ENCODE measurements at regions not wholly inside any gene's neighbourhood (a gene's known extent, or its start where the extent isn't known, plus 50 kb on each side); places are given as distances from the start of the nearest gene placed in this dataset.
"Not testable (repeated sequence)": the region's sequence is repeated elsewhere in the genome, so short reads cannot be mapped to it uniquely, and the experiment has no call there.

DNA sequence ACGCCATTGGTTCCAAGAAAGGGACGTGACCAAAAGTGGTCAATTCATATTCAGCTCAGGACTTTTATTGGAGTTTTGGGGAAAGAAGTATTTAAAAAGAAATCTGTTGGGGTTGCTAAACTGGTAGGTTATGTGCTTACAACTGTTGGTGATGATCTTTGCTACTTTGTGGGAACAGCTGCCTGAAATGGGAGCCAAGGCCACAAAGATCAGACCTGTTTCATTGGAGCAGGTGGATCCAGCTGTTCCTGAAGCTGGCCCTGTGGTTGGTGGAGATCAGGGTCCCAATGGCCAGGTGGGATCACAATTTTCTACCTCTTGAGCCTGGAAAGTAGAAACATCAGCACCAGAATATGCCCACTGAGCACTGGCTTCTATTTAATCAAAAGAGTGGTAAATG, 144.5 kb downstream of the PSAT1 start:
- Histone ChIP-seq H2AFZ (ENCODE audit: low read depth, low read length) (no peak overlapping the region), H2BK12ac (ENCODE audit: low read length in 2 of 2) (no peak overlapping the region), H2AK5ac (ENCODE audit: low read length, severe bottlenecking) (no peak overlapping the region), H2BK120ac (ENCODE audit: low read depth, low read length) (no peak overlapping the region), H3K9me3 (ENCODE audit: control insufficient read depth, low read length) (no peaks in the 10 kb centered on the region), H3K36me3 (ENCODE audit: control insufficient read depth in 1 of 2, insufficient read depth in 2 of 2, low read depth in 1 of 2, low read length in 2 of 2) (no peaks in the 10 kb centered on the region), H4K8ac (ENCODE audit: low read length) (no peak overlapping the region), H3K4me2 (ENCODE audit: low read length, poor library complexity, severe bottlenecking) (no peak overlapping the region), H3K18ac (ENCODE audit: low read depth in 1 of 2, low read length in 2 of 2) (no peak overlapping the region), H3K27me3 (ENCODE audit: control insufficient read depth in 1 of 2, insufficient read depth in 1 of 2, low read length in 2 of 2) (peaks cover 0 to 41% of the 10 kb centered on the region in 2 experiments), H4K91ac (ENCODE audit: low read length) (no peak overlapping the region), H3K14ac (ENCODE audit: low read length in 2 of 2) (no peak overlapping the region), H2BK5ac (ENCODE audit: low read depth, low read length, poor library complexity, severe bottlenecking) (no peak overlapping the region), H3K9ac (ENCODE audit: low read length) (no peak overlapping the region), H3K4ac (ENCODE audit: low read depth in 1 of 2, low read length in 2 of 2) (no peak overlapping the region), H3K4me3 (ENCODE audit: insufficient read depth in 1 of 2, low read depth in 1 of 2, low read length in 2 of 2) (no peak overlapping the region), H3K79me1 (replicated peaks; ENCODE audit: low read length, poor library complexity, severe bottlenecking) (no peaks in the 10 kb centered on the region), H3K27ac (ENCODE audit: low read length, poor library complexity, severe bottlenecking) (no peak overlapping the region), H3K4me1 (ENCODE audit: control insufficient read depth, insufficient read depth, low read depth, low read length) (peaks cover 2% of the 10 kb centered on the region), H2BK15ac (ENCODE audit: low read depth, poor library complexity, severe bottlenecking) (no peak overlapping the region), H3K23ac (ENCODE audit: low read length in 2 of 2) (no peak overlapping the region)
- no peak for DNase-seq
- 98% methylated on average over 2 of the region's 2 CpGs for WGBS

- Histone ChIP-seq H2BK15ac (ENCODE audit: low read depth, poor library complexity, severe bottlenecking) (no peak overlapping the region), H3K4me1 (ENCODE audit: control insufficient read depth, insufficient read depth, low read depth, low read length) (peaks cover 2% of the 10 kb centered on the region), H3K14ac (ENCODE audit: low read length in 2 of 2) (no peak overlapping the region), H3K79me1 (replicated peaks; ENCODE audit: low read length, poor library complexity, severe bottlenecking) (no peaks in the 10 kb centered on the region), H3K4me2 (ENCODE audit: low read length, poor library complexity, severe bottlenecking) (no peak overlapping the region), H4K8ac (ENCODE audit: low read length) (no peak overlapping the region), H3K9me3 (ENCODE audit: control insufficient read depth, low read length) (no peaks in the 10 kb centered on the region), H3K36me3 (ENCODE audit: control insufficient read depth in 1 of 2, insufficient read depth in 2 of 2, low read depth in 1 of 2, low read length in 2 of 2) (no peaks in the 10 kb centered on the region), H3K4me3 (ENCODE audit: insufficient read depth in 1 of 2, low read depth in 1 of 2, low read length in 2 of 2) (no peak overlapping the region), H2BK12ac (ENCODE audit: low read length in 2 of 2) (no peak overlapping the region), H3K4ac (ENCODE audit: low read depth in 1 of 2, low read length in 2 of 2) (no peak overlapping the region), H3K18ac (ENCODE audit: low read depth in 1 of 2, low read length in 2 of 2) (no peak overlapping the region), H2BK5ac (ENCODE audit: low read depth, low read length, poor library complexity, severe bottlenecking) (no peak overlapping the region), H2AFZ (ENCODE audit: low read depth, low read length) (no peak overlapping the region), H3K23ac (ENCODE audit: low read length in 2 of 2) (no peak overlapping the region), H3K9ac (ENCODE audit: low read length) (no peak overlapping the region), H2BK120ac (ENCODE audit: low read depth, low read length) (no peak overlapping the region), H2AK5ac (ENCODE audit: low read length, severe bottlenecking) (no peak overlapping the region), H3K27ac (ENCODE audit: low read length, poor library complexity, severe bottlenecking) (no peak overlapping the region), H3K27me3 (ENCODE audit: control insufficient read depth in 1 of 2, insufficient read depth in 1 of 2, low read length in 2 of 2) (peaks cover 0 to 35% of the 10 kb centered on the region in 2 experiments), H4K91ac (ENCODE audit: low read length) (no peak overlapping the region)
- no peak for DNase-seq
- 97% methylated on average over 44 of the region's 46 CpGs for WGBS
These were observed 145.0 kb downstream of the PSAT1 start for GRCh38 chr9:78441822-78442431.

- not testable (repeated sequence) for H4K91ac ChIP-seq (ENCODE audit: low read length); H2BK5ac ChIP-seq (ENCODE audit: low read depth, low read length, poor library complexity, severe bottlenecking); H2AFZ ChIP-seq (ENCODE audit: low read depth, low read length); H3K4me3 ChIP-seq (ENCODE audit: insufficient read depth in 1 of 2, low read depth in 1 of 2, low read length in 2 of 2); H3K4me2 ChIP-seq (ENCODE audit: low read length, poor library complexity, severe bottlenecking); H3K4ac ChIP-seq (ENCODE audit: low read depth in 1 of 2, low read length in 2 of 2); H3K18ac ChIP-seq (ENCODE audit: low read depth in 1 of 2, low read length in 2 of 2); H3K9ac ChIP-seq (ENCODE audit: low read length); H3K4me1 ChIP-seq (ENCODE audit: control insufficient read depth, insufficient read depth, low read depth, low read length); H2BK15ac ChIP-seq (ENCODE audit: low read depth, poor library complexity, severe bottlenecking); H2BK120ac ChIP-seq (ENCODE audit: low read depth, low read length); H3K23ac ChIP-seq (ENCODE audit: low read length in 2 of 2); H4K8ac ChIP-seq (ENCODE audit: low read length); H3K14ac ChIP-seq (ENCODE audit: low read length in 2 of 2); H2AK5ac ChIP-seq (ENCODE audit: low read length, severe bottlenecking); H3K36me3 ChIP-seq (ENCODE audit: control insufficient read depth in 1 of 2, insufficient read depth in 2 of 2, low read depth in 1 of 2, low read length in 2 of 2); H3K27ac ChIP-seq (ENCODE audit: low read length, poor library complexity, severe bottlenecking); H3K9me3 ChIP-seq (ENCODE audit: control insufficient read depth, low read length); H3K79me1 ChIP-seq (replicated peaks; ENCODE audit: low read length, poor library complexity, severe bottlenecking); H2BK12ac ChIP-seq (ENCODE audit: low read length in 2 of 2); DNase-seq
- 96% methylated on average over 7 of the region's 7 CpGs for WGBS
- H3K27me3 ChIP-seq (ENCODE audit: control insufficient read depth in 1 of 2, insufficient read depth in 1 of 2, low read length in 2 of 2) = peaks cover 0 to 29% of the 10 kb centered on the region in 2 experiments
These were observed 145.7 kb downstream of the PSAT1 start for GRCh38 chr9:78442577-78442976.

- H3K36me3 ChIP-seq (ENCODE audit: control insufficient read depth in 1 of 2, insufficient read depth in 2 of 2, low read depth in 1 of 2, low read length in 2 of 2) = no peaks in the 10 kb centered on the region
- H3K27me3 ChIP-seq (ENCODE audit: control insufficient read depth in 1 of 2, insufficient read depth in 1 of 2, low read length in 2 of 2) = peaks cover 0 to 16% of the 10 kb centered on the region in 2 experiments
- H4K91ac ChIP-seq (ENCODE audit: low read length) = no peak overlapping the region
- no peak overlapping the region for H2BK120ac ChIP-seq (ENCODE audit: low read depth, low read length)
- no peak overlapping the region for H2AFZ ChIP-seq (ENCODE audit: low read depth, low read length)
- H3K18ac ChIP-seq (ENCODE audit: low read depth in 1 of 2, low read length in 2 of 2) = no peak overlapping the region
- H2BK5ac ChIP-seq (ENCODE audit: low read depth, low read length, poor library complexity, severe bottlenecking) = no peak overlapping the region
- H2AK5ac ChIP-seq (ENCODE audit: low read length, severe bottlenecking) = no peak overlapping the region
- no peak overlapping the region for H4K8ac ChIP-seq (ENCODE audit: low read length)
- no peak overlapping the region for H2BK15ac ChIP-seq (ENCODE audit: low read depth, poor library complexity, severe bottlenecking)
- H3K4ac ChIP-seq (ENCODE audit: low read depth in 1 of 2, low read length in 2 of 2) = no peak overlapping the region
- H3K23ac ChIP-seq (ENCODE audit: low read length in 2 of 2) = no peak overlapping the region
- peaks cover 2% of the 10 kb centered on the region for H3K4me1 ChIP-seq (ENCODE audit: control insufficient read depth, insufficient read depth, low read depth, low read length)
- H3K4me3 ChIP-seq (ENCODE audit: insufficient read depth in 1 of 2, low read depth in 1 of 2, low read length in 2 of 2) = no peak overlapping the region
- H3K9me3 ChIP-seq (ENCODE audit: control insufficient read depth, low read length) = no peaks in the 10 kb centered on the region
- no peak overlapping the region for H3K4me2 ChIP-seq (ENCODE audit: low read length, poor library complexity, severe bottlenecking)
- DNase-seq = no peak
- H3K79me1 ChIP-seq (replicated peaks; ENCODE audit: low read length, poor library complexity, severe bottlenecking) = no peaks in the 10 kb centered on the region
- 87% methylated on average over 7 of the region's 7 CpGs for WGBS
- no peak overlapping the region for H2BK12ac ChIP-seq (ENCODE audit: low read length in 2 of 2)
- no peak overlapping the region for H3K27ac ChIP-seq (ENCODE audit: low read length, poor library complexity, severe bottlenecking)
- H3K9ac ChIP-seq (ENCODE audit: low read length) = peak overlapping the region; percentile 22
- H3K14ac ChIP-seq (ENCODE audit: low read length in 2 of 2) = no peak overlapping the region
These were observed 147.0 kb downstream of the PSAT1 start for GRCh38 chr9:78443946-78444345.
